Omental fat pad (tissue), 3 donors: ENCODE measurements at regions not wholly inside any gene's neighbourhood (a gene's known extent, or its start where the extent isn't known, plus 50 kb on each side); places are given as distances from the start of the nearest gene placed in this dataset.

Experiments
- ATAC-seq: fragments of 150-250 bp; one replicate; pipeline ENCODE4 v1.9.1; 2016; ENCODE audit warnings: mild to moderate bottlenecking, moderate library complexity; ENCODE audit not compliant: low FRiP score
- DNase-seq: peaks from one replicate; pipeline ENCODE4 v3.0.0-alpha.2; 2019; ENCODE audit warnings: low spot score
- TF ChIP-seq, protein P1 (sequence below), 3 donors: fragments of 450-650 bp; IDR thresholded peaks; one replicate each; pipeline ENCODE4 v1.5.1; 2016 to 2017; ENCODE audit warnings: antibody characterized with exemption in 3 of 3, mild to moderate bottlenecking in 3 of 3, moderate library complexity in 2 of 3

DNA sequence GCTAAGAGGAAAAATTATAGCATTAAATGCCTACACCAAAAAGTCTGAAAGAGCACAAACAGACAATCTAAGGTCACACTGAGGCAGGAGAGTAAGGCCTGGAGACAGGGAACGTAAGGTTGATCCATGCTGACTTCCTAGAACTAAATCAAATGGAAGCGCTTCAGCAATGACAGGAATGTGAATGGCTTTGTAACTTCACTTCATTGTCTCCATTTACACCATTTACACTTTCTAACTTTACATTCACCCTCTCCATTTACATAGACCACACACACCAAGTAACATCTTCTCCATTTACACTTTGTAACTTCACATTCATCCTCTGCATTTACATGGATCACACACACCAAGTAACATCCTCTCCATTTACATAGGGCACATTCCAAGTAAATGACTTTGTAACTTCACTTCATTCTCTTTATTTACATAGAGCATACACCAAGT, 103.1 kb upstream of the SPATS2L start:
- ATAC-seq (no peak), DNase-seq (no peak)
- TF ChIP-seq, protein P1, sequence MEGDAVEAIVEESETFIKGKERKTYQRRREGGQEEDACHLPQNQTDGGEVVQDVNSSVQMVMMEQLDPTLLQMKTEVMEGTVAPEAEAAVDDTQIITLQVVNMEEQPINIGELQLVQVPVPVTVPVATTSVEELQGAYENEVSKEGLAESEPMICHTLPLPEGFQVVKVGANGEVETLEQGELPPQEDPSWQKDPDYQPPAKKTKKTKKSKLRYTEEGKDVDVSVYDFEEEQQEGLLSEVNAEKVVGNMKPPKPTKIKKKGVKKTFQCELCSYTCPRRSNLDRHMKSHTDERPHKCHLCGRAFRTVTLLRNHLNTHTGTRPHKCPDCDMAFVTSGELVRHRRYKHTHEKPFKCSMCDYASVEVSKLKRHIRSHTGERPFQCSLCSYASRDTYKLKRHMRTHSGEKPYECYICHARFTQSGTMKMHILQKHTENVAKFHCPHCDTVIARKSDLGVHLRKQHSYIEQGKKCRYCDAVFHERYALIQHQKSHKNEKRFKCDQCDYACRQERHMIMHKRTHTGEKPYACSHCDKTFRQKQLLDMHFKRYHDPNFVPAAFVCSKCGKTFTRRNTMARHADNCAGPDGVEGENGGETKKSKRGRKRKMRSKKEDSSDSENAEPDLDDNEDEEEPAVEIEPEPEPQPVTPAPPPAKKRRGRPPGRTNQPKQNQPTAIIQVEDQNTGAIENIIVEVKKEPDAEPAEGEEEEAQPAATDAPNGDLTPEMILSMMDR (IDR thresholded peaks at IDR 0.05), result no peak

DNA sequence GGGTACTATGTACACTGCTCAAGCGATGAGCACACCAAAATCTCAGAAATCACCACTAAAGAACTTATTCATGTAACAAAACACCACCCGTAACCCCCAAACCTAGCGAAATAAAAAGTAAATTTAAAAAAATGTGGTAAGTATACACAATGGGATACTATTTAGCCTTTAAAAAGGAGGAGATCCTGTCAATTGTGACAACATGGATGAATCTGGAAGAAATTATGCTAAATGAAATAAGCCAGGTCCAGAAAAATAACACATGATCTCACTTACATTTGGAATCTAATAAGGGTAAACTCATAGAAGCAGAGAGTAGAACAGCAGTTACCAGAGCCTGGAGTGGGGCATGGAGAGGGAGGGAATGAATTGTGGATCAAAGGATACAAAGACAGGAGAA, 98.5 kb upstream of the SPATS2L start:
- TF ChIP-seq, protein P1 (IDR thresholded peaks at IDR 0.05), result no peak
- no peak for DNase-seq
- no peak for ATAC-seq

DNA sequence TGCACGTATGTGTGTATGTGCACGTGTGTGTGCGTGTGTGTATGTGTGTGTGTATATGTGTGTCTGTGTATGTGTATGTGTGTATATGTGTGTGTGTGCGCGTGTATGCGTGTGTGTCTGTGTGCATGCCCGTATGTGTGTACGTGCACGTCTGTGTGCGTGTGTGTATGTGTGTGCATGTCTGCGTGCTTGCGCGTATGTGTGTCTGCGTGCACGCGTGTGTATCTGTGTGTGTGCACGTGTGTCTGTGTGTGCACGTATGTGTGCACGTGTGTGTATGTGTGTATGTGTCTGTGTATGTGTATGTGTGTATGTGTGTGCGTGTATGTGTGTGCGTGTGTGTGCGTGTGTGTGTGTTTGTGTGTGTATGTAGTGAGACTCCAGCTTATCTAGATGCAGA, 97.5 kb upstream of the SPATS2L start:
- ATAC-seq, result no peak
- TF ChIP-seq, protein P1 (IDR thresholded peaks at IDR 0.05), result no peak
- DNase-seq, result no peak

DNA sequence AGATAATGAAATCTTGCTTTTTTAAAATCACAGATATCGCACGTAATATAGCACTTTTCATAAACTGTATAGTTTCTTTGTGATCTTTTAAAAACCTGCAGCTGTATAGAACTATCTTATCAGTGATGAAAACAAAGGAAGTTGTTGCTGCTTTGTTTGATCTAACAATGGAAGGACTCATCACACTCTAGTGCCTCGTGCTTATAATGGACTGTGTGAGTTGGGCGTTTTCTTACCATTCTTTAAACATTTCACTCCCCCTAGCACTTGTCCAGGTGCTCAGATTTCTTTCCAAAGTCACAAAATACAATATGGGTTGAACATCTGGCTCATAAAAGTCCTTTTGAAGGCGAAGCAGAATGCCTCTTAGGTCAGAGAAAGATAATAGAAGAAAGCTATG, 94.8 kb upstream of the SPATS2L start:
- ATAC-seq, result no peak
- no peak for DNase-seq
- TF ChIP-seq, protein P1 (IDR thresholded peaks at IDR 0.05), result no peak

DNA sequence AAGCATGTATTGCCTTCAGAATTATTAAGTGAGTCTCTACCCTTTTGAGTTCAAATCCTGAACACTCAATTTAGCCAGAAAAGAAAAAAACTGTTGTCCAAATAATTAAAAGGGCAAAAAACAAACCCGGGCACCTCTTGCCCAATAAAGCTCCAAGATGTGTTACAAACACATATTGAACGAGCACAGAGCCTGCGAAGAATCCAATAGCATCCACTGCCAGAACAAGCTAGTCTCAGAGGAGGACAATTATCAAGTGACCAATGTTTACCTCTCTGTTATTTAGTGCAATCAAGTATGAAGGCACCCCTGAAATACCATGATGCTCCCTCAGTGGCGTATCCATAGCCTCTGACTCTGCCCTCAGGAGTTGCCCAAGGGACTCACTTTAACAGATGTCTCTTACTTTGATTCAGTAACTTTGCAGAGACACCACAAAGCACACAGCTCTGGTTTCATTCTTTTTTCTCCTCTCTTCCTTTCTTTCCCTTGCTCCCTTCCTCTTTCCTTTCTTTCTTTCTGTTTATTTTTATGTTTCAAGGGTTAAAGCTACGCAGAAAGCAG, 93.5 kb upstream of the SPATS2L start:
- TF ChIP-seq, protein P1 (IDR thresholded peaks at IDR 0.05), result no peak
- ATAC-seq (no peak), DNase-seq (no peak)

DNA sequence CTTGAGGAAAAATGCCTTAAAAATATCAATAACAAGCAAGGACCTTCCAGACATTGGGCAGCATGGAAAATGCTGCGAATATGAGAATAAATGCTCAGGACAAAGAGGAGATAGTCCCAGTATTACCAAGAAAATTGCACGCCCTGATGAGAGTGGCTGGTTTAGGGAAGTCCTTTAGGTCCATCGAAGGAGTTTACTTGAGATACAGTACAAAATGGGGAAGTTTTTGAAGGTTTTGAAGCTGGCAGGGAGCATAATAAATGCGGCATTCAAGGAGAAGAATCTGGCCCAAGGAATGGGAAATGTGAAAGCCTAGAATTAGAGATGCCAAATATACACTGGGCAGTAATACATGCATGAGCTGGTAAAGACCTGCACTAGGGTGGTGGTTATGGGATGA, 90.2 kb upstream of the SPATS2L start:
- ATAC-seq, result no peak

DNA sequence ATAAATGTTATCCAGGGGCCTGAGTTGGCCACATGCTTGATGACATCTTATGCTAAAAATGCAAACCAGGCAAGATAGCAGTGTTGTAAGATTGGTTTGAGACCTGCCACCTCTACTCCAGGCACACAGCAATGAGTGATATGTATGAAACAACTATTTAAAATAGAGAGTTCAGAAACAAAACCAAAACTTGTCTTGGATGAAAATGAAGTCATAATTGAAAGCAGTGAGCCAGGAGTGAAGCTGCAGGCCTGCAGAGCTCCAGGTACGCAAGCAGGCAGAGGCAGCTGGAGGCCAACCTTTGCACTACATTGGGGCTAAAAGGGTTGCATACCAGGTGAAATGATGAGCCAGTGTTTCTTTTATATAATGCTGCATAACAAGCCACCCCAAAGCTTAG, 89.2 kb upstream of the SPATS2L start:
- TF ChIP-seq, protein P1 (IDR thresholded peaks at IDR 0.05), result no peak
- DNase-seq (no peak), ATAC-seq (no peak)

More for the DNA sequence above, 90.2 kb upstream of the SPATS2L start:
- TF ChIP-seq, protein P1 (IDR thresholded peaks at IDR 0.05), result no peak
- no peak for DNase-seq
